Sigmoid colon (tissue), 4 donors: ENCODE measurements at regions not wholly inside any gene's neighbourhood (a gene's known extent, or its start where the extent isn't known, plus 50 kb on each side); places are given as distances from the start of the nearest gene placed in this dataset.

Experiments
- EP300 ChIP-seq, 4 donors: sonication (generic); formaldehyde crosslinking; IDR thresholded peaks; one replicate each; pipeline ENCODE4 v1.6.1; 2017; ENCODE audit warnings: antibody characterized with exemption in 4 of 4
- POLR2A ChIP-seq, 2 donors: fragments of 450-650 bp; IDR thresholded peaks; one replicate each; pipeline ENCODE4 v1.6.1; 2016; ENCODE audit warnings: antibody characterized with exemption in 2 of 2, mild to moderate bottlenecking in 2 of 2, moderate library complexity in 2 of 2
- POLR2AphosphoS5 ChIP-seq, 4 donors: sonication (generic); formaldehyde crosslinking; IDR thresholded peaks; one replicate each; pipeline ENCODE4 v1.6.1; 2017; ENCODE audit warnings: antibody characterized with exemption in 4 of 4
- TF ChIP-seq, protein P1 (sequence below), 4 experiments: fragments of 450-650 bp in 3 of 4; fragments of 200-600 bp in 1 of 4; IDR thresholded peaks; one replicate each; pipeline ENCODE4 v1.5.1; 2016 to 2019; ENCODE audit warnings: antibody characterized with exemption in 4 of 4, mild to moderate bottlenecking in 3 of 4, moderate library complexity in 2 of 4

GRCh38 chr2:130264501-130264900, 66.3 kb upstream of the TUBA3E start:
- TF ChIP-seq POLR2A (IDR thresholded peaks at IDR 0.05) (no peak), POLR2AphosphoS5 (IDR thresholded peaks at IDR 0.05) (no peak), EP300 (IDR thresholded peaks at IDR 0.05) (no peak)
- TF ChIP-seq, protein P1, sequence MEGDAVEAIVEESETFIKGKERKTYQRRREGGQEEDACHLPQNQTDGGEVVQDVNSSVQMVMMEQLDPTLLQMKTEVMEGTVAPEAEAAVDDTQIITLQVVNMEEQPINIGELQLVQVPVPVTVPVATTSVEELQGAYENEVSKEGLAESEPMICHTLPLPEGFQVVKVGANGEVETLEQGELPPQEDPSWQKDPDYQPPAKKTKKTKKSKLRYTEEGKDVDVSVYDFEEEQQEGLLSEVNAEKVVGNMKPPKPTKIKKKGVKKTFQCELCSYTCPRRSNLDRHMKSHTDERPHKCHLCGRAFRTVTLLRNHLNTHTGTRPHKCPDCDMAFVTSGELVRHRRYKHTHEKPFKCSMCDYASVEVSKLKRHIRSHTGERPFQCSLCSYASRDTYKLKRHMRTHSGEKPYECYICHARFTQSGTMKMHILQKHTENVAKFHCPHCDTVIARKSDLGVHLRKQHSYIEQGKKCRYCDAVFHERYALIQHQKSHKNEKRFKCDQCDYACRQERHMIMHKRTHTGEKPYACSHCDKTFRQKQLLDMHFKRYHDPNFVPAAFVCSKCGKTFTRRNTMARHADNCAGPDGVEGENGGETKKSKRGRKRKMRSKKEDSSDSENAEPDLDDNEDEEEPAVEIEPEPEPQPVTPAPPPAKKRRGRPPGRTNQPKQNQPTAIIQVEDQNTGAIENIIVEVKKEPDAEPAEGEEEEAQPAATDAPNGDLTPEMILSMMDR (IDR thresholded peaks at IDR 0.05), result no peak
